BE2C (cell line): ENCODE measurements at regions not wholly inside any gene's neighbourhood (a gene's known extent, or its start where the extent isn't known, plus 50 kb on each side); places are given as distances from the start of the nearest gene placed in this dataset.

Source experiments
- DNase-seq: peaks from one replicate; pipeline ENCODE4 v3.0.0-alpha.2; 2020
- H3K27me3 ChIP-seq: fragments of 250-450 bp; sonication (Bioruptor Pico); 2 replicates; pipeline ENCODE4 v1.5.1; 2020; ENCODE audit warnings: mild to moderate bottlenecking
- H3K36me3 ChIP-seq: fragments of 250-450 bp; sonication (Bioruptor Pico); 2 replicates; pipeline ENCODE4 v1.5.1; 2020; ENCODE audit warnings: mild to moderate bottlenecking
- H3K4me1 ChIP-seq: fragments of 250-450 bp; sonication (Bioruptor Pico); 2 replicates; pipeline ENCODE4 v1.5.1; 2020
- H3K4me3 ChIP-seq: 2 replicates; pipeline ENCODE4 v1.5.1; 2011; ENCODE audit warnings: low read depth, low read length
- H3K9me3 ChIP-seq: fragments of 250-450 bp; sonication (Bioruptor Pico); 2 replicates; pipeline ENCODE4 v1.5.1; 2020
- TF ChIP-seq, protein P1 (sequence below): IDR thresholded peaks from 2 replicates; pipeline ENCODE4 v1.5.1; 2012; ENCODE audit warnings: mild to moderate bottlenecking, low read depth, low read length

DNA sequence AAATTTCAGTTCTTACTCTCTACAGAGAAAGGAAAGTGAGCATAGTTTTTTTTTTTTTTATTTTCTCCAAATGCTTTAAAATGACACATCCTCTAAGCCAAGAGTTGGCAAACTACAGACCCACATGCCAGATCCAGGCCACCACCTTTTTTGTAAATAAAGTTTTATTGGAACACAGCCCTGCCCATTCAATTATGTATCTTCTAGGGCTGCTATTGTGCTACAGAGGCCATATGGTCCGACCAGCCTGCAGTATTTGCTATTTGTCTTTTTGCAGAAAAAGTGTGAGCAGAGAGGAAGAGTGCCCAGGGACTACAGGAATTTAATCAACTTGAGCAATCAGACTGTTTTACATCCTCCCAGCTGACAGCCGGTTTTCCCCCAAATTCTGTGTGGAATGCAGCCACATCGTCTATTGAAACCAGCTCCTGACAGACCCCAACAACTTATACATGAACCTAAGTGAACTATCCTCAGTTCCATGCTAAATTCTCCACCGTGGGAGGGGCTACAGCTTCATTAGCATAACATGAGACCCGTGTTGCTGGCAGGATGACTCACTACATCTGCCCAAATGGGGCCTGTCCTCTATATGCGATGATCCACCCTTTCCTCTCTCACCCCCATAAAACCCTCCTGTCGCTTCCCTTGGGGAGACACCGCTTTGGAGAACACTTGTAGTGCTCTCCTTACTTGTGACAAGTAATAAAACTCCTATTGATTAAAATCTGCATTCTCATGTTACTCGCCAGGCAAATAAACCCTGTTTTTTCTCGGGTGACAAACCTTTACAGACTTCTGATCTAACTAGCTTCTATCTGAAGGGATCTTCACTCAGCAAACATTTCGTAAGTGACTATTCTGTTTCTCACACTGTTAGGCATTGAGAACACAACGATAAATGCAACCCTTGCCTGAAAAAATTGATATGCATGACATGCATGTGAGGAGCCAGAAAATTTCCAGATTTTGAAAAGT, 149.4 kb upstream of the HS3ST3A1 start:
- Histone ChIP-seq H3K4me3 (no peak overlapping the region), H3K9me3 (no peaks in the 10 kb centered on the region), H3K36me3 (no peaks in the 10 kb centered on the region), H3K27me3 (no peaks in the 10 kb centered on the region), H3K4me1 (no peaks in the 10 kb centered on the region)
- DNase-seq = no peak
- TF ChIP-seq, protein P1, sequence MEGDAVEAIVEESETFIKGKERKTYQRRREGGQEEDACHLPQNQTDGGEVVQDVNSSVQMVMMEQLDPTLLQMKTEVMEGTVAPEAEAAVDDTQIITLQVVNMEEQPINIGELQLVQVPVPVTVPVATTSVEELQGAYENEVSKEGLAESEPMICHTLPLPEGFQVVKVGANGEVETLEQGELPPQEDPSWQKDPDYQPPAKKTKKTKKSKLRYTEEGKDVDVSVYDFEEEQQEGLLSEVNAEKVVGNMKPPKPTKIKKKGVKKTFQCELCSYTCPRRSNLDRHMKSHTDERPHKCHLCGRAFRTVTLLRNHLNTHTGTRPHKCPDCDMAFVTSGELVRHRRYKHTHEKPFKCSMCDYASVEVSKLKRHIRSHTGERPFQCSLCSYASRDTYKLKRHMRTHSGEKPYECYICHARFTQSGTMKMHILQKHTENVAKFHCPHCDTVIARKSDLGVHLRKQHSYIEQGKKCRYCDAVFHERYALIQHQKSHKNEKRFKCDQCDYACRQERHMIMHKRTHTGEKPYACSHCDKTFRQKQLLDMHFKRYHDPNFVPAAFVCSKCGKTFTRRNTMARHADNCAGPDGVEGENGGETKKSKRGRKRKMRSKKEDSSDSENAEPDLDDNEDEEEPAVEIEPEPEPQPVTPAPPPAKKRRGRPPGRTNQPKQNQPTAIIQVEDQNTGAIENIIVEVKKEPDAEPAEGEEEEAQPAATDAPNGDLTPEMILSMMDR = no peak

DNA sequence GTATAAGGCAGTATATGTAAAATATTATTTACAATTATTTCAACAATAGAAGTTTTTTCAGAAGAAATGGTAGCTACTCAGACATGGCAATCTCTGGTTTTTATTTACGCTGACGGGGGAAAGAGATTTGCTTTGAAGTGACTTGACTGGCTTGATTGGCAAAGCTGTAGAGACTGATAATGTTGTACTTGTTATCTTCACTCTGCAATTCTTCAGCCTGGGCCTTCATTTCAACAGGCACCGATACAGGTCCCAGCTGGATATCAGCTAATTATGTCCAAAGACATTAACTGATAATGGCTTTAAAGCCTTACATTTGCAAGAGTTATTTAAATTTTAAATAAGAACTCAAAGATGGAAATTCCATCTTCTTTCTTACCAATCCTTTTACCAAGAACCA, 151.4 kb upstream of the HS3ST3A1 start:
- Histone ChIP-seq H3K27me3 (no peaks in the 10 kb centered on the region), H3K9me3 (no peaks in the 10 kb centered on the region), H3K36me3 (no peaks in the 10 kb centered on the region), H3K4me3 (no peak overlapping the region), H3K4me1 (no peaks in the 10 kb centered on the region)
- DNase-seq = no peak
- TF ChIP-seq, protein P1 = no peak

DNA sequence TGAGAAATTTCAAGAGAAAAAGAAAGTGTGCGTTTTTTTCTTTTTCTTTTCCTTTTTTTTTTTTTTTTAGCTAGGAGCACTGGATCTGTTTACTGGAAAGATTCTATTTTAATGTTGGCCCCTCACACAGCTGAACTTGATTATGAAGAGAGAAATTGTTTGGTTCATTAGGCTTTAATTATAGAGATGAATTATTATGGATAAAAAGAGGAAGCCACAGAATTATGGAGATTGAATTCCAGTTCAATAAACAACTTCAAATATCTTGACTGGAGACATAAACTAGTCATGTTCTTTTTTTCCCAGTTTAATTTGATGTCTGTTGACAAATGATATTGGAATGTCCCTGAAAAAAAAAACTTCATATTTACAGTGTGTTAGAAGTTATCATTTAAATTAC, 152.0 kb upstream of the HS3ST3A1 start:
- Histone ChIP-seq H3K4me3 (no peak overlapping the region), H3K36me3 (no peaks in the 10 kb centered on the region), H3K9me3 (no peaks in the 10 kb centered on the region), H3K4me1 (no peaks in the 10 kb centered on the region), H3K27me3 (no peaks in the 10 kb centered on the region)
- DNase-seq = no peak
- TF ChIP-seq, protein P1 = no peak

DNA sequence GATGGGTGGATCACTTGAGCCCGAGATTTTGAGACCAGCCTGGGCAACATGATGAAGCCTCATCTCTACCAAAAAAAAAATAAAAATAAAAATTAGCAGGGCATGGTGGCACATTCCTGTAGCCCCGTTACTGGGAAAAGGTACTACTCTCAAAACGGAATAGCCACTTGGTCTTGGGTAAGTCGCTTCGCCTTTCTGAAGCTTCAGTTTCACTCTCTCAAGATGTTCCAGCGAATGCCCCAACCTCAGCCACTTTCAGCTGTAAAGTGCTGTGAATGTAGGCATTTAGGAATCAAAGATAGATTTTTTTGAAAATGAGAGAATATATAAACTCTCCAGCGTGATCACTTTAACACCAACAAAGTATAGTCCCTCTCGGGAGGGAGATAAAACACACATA, 154.1 kb upstream of the HS3ST3A1 start:
- Histone ChIP-seq H3K4me3 (no peak overlapping the region), H3K9me3 (no peaks in the 10 kb centered on the region), H3K36me3 (no peaks in the 10 kb centered on the region), H3K27me3 (no peaks in the 10 kb centered on the region), H3K4me1 (no peaks in the 10 kb centered on the region)
- DNase-seq = no peak
- TF ChIP-seq, protein P1 = no peak

DNA sequence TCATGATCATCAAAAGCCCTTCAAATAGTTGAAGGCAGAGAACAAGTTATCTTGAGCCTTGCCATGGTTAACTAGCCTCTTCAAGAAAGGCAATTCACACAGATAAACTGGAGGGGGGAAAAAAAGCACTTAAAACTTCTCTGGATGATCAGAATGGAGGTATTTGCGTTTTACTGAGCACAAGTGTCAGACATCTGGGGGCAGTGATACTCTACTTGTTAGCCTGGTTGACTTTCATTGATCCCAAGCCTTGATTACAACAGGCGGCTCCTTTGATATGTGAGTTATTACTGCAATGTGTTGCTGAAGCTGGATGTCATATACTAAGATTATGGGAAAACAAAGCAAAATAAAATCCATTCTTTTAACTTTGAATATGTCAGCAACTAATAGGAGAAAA, 155.0 kb upstream of the HS3ST3A1 start:
- TF ChIP-seq, protein P1 = no peak
- H3K4me1 ChIP-seq = no peaks in the 10 kb centered on the region
- no peaks in the 10 kb centered on the region for H3K9me3 ChIP-seq
- no peaks in the 10 kb centered on the region for H3K27me3 ChIP-seq
- DNase-seq = no peak
- no peak overlapping the region for H3K4me3 ChIP-seq
- H3K36me3 ChIP-seq = no peaks in the 10 kb centered on the region

DNA sequence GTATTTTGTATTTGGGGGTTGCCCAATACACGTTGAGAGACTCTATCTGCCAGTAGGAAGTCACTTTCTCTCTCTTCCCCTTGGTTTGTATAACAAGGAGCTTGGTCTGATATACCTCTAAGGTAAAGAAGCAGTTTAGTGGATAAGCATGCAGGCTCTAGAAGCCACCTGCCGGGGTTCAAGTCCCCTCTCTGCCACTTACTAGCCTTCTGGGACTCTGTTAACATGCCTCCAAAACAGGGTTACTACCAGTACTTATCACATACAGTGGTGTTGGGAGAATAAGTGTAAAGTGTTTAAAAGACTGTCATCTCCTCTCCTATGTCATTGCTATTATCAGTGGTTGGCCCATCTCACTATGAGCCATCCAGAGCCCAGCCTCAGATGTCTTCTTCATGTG, 156.1 kb upstream of the HS3ST3A1 start:
- Histone ChIP-seq H3K27me3 (no peaks in the 10 kb centered on the region), H3K4me1 (no peaks in the 10 kb centered on the region), H3K36me3 (no peaks in the 10 kb centered on the region), H3K9me3 (no peaks in the 10 kb centered on the region), H3K4me3 (no peak overlapping the region)
- no peak for DNase-seq
- TF ChIP-seq, protein P1 = no peak
